Muscle layer of colon (tissue), 2 donors: ENCODE measurements at regions not wholly inside any gene's neighbourhood (a gene's known extent, or its start where the extent isn't known, plus 50 kb on each side); places are given as distances from the start of the nearest gene placed in this dataset.

Experiments used
- H3K27ac ChIP-seq: one replicate; pipeline ENCODE4 v1.7.0; 2013; ENCODE audit warnings: low read depth, mild to moderate bottlenecking, low read length, moderate library complexity
- H3K27me3 ChIP-seq, 2 donors: one replicate each; pipeline ENCODE4 v1.7.0; 2013; ENCODE audit warnings: low read length in 2 of 2, mild to moderate bottlenecking in 2 of 2; ENCODE audit not compliant: insufficient read depth in 2 of 2, control insufficient read depth in 1 of 2
- H3K36me3 ChIP-seq: one replicate; pipeline ENCODE4 v1.7.0; 2013; ENCODE audit warnings: mild to moderate bottlenecking, low read length; ENCODE audit not compliant: insufficient read depth
- H3K4me1 ChIP-seq: one replicate; pipeline ENCODE4 v1.7.0; 2013; ENCODE audit warnings: mild to moderate bottlenecking, low read length; ENCODE audit not compliant: insufficient read depth
- H3K4me3 ChIP-seq, 2 donors: one replicate each; pipeline ENCODE4 v1.7.0; 2013; ENCODE audit warnings: low read length in 2 of 2, low read depth in 1 of 2, mild to moderate bottlenecking in 1 of 2, moderate library complexity in 1 of 2
- H3K9ac ChIP-seq: one replicate; pipeline ENCODE4 v1.7.0; 2013; ENCODE audit warnings: low read length
- H3K9me3 ChIP-seq: one replicate; pipeline ENCODE4 v1.7.0; 2013; ENCODE audit warnings: mild to moderate bottlenecking, low read length
- donor health status: abdominal sarcoma.
- donor health status: Adenocarcinoma of cecum.

DNA sequence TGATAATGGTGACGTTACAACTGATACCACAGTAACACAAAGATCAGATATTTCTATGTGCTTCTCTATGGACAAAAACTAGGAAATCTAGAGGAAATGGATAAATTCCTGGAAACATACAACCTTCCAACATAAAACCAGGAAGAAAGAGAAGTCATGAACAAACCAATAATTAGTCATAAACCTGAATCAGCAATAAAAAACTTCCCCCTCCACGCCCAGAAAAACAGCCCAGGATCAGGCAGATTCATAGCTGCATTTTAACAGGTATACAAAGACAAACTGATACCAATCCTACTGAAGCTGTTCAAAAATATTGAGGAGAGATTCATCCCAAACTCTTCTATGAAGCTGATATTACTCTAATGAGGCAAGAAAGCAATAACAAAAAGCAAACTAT, 1535.2 kb upstream of the LRRTM1 start:
- no peak overlapping the region for H3K4me3 ChIP-seq
- no peak overlapping the region for H3K9ac ChIP-seq
- no peaks in the 10 kb centered on the region for H3K9me3 ChIP-seq
- H3K27me3 ChIP-seq: no peaks in the 10 kb centered on the region
- H3K27ac ChIP-seq: no peak overlapping the region
- no peaks in the 10 kb centered on the region for H3K36me3 ChIP-seq
- no peaks in the 10 kb centered on the region for H3K4me1 ChIP-seq

DNA sequence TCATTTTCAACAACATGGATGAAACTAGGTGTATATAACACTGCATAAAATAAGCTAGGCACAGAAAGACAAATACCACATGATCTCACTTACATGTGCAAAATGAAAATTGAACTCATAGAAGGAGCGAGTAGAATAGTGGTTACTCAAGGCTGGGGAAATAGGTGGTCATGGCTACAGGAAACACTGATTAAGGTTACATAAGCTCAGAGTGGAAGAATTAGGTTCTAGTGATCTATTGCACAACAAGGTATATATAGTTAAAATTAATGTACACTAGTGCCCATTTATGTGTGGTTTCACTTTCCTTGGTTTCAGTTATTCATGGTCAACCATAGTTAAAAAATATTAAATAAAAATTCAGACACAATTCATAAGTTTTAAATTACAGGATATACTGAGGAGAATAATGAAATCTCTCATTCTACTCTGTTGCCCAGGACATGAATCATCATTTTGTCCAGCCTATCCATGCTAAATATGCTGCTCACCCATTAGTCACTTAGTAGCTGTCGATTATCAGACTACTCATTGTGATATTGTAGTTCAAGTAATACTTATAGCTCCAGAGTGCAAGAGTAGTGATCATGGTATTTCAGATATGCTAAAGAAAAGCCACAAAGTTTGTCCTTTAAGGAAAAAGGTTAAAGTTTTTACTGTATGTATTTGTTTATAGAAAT, 1530.9 kb upstream of the LRRTM1 start:
- Histone ChIP-seq H3K4me3 (no peak overlapping the region), H3K36me3 (no peaks in the 10 kb centered on the region), H3K27me3 (no peaks in the 10 kb centered on the region), H3K27ac (no peak overlapping the region), H3K9ac (no peak overlapping the region), H3K4me1 (no peaks in the 10 kb centered on the region), H3K9me3 (no peaks in the 10 kb centered on the region)

DNA sequence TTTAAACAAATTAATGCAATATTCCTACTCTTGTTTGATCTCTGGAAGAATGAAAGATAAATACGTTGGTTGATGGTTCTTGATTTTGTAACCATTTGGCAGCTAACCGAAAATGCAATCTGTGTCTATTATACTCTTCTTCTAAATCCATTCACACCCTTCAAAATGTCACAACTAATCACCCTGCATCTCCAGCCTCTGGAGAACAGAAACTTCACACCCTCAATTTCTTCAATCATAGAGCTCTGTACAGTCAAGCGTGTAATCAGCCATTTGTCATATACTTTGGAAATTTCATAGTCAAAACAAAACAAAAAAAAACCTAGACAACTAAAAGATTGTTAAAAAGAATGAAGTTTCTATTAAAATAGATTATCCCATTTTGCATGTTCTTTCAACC, 1482.3 kb upstream of the LRRTM1 start:
- H3K4me1 ChIP-seq: no peaks in the 10 kb centered on the region
- no peak overlapping the region for H3K4me3 ChIP-seq
- no peak overlapping the region for H3K27ac ChIP-seq
- H3K27me3 ChIP-seq: no peaks in the 10 kb centered on the region
- H3K36me3 ChIP-seq: no peaks in the 10 kb centered on the region
- no peak overlapping the region for H3K9ac ChIP-seq
- no peaks in the 10 kb centered on the region for H3K9me3 ChIP-seq

DNA sequence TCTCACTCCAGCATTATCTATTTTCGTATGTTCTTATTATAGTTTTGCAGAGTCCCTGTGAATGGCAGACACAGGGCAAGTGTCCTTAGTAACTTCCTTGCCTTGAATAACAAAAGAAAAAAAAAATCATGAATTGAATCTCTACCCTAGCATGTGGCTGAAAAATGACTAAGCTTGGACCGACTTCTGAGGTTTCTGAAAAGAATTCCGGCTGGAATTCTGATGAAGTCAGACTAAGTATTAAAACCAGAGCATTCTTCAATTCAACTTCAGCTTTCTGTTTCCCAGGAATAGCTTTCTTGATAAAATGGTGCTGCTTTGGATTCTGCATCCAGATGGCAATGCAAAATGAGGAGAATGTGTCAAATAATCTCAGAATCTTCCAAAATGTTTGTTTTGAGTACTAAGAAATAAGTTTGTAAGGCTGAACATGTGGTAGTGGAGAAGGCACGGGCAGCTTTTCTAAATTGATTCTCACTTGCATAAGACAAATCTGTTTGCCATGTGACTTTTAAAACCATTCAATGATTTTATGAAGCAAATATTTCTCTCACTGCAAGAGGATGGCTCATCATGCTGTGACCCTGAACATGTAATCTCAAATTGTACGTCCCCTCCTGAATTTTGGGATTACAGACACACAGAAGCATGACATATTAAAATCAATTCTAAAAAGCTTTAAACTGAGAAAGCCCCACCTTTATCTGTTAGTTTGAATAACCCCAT, 1462.8 kb upstream of the LRRTM1 start:
- Histone ChIP-seq H3K27me3 (no peaks in the 10 kb centered on the region), H3K9ac (no peak overlapping the region), H3K9me3 (no peaks in the 10 kb centered on the region), H3K27ac (no peak overlapping the region), H3K4me1 (no peaks in the 10 kb centered on the region), H3K36me3 (no peaks in the 10 kb centered on the region), H3K4me3 (no peak overlapping the region)

DNA sequence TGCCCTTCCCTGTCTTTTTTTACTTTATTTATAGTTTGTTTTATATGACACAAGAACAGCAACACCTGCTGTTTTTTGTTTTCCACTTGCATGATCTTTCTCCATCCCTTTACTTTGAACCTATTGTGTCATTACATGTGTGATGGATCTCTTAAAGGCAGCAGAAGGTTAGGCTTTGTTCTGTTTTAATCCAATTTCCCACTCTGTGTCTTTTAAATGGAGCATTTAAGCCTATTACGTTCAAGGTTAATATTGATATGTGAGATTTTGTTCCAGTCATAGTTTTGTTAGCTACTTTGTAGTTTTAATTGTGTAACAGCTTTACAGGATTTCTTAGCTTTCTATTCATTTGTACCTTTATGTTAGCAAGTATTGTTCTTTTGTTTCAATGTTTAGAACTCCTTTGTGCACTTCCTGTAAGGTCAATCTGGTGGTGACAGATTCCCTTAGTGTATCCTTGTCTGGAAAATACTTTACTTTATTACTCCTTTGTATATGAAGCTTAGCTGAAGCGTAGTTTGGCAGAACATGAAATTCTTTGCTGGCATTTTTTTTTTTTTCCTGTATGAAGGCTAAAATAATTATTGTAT, 1443.0 kb upstream of the LRRTM1 start:
- no peaks in the 10 kb centered on the region for H3K27me3 ChIP-seq
- H3K9ac ChIP-seq: no peak overlapping the region
- H3K4me3 ChIP-seq: no peak overlapping the region
- H3K36me3 ChIP-seq: no peaks in the 10 kb centered on the region
- no peaks in the 10 kb centered on the region for H3K4me1 ChIP-seq
- no peaks in the 10 kb centered on the region for H3K9me3 ChIP-seq
- no peak overlapping the region for H3K27ac ChIP-seq

DNA sequence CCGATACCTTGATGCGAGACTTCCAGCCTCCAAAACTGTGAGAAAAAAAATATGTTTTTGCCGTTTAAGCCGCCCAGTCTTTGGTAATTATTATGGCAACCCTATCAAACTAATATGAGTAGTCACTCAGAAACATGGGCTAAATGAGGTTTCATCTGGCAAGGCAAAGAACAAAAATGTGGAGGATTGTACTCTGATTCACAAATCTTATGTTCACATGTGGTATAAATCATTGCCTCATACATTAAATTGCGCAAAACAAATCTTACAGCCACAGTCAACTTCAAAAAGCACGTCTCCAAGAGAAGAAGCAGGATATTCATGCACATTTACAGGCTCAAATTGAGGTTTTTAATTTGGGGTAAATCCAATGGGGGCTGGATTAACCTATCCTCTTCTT, 1435.4 kb upstream of the LRRTM1 start:
- Histone ChIP-seq H3K27me3 (no peaks in the 10 kb centered on the region), H3K9ac (no peak overlapping the region), H3K4me1 (no peaks in the 10 kb centered on the region), H3K4me3 (no peak overlapping the region), H3K9me3 (no peaks in the 10 kb centered on the region), H3K27ac (no peak overlapping the region), H3K36me3 (no peaks in the 10 kb centered on the region)

DNA sequence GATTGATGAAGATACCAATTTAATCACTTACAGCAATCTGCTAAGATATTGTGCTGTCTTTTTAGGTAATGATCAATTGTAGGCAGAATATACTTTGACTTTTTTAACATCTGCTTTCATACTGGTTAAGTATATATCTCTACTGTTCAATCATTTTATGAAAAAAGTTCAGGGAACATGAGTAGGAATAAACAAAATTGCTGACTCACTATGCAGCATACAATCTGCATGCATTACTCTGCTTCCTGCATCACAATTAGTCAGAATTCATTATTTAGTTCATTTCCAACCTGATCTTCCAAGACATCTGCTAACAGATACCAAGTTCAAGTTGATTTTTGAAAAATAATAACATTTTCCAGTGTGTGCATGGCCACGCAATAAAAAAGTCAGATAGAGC, 1430.4 kb upstream of the LRRTM1 start:
- Histone ChIP-seq H3K4me1 (no peaks in the 10 kb centered on the region), H3K36me3 (no peaks in the 10 kb centered on the region), H3K27me3 (no peaks in the 10 kb centered on the region), H3K9ac (no peak overlapping the region), H3K4me3 (no peak overlapping the region), H3K9me3 (no peaks in the 10 kb centered on the region), H3K27ac (no peak overlapping the region)

DNA sequence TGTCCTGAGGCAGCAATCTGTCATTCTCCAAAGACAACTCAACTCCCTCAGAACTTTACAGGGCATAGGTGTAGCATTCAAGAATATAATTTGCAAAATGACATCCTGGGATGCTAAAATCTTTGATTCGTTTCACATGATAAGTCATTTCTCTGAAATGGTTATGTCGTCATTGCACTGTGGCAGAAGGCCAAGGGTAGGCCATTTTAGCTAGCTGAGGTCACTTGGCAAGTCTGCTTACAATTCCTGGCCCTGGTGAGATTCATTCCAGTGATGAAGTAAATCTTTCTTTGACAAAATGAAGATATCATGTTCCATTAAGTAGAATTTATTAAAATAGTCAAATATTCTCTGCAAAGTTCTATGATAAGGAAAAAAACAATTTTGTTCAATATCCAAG, 1410.3 kb upstream of the LRRTM1 start:
- H3K4me1 ChIP-seq: no peaks in the 10 kb centered on the region
- H3K9ac ChIP-seq: no peak overlapping the region
- no peaks in the 10 kb centered on the region for H3K27me3 ChIP-seq
- H3K36me3 ChIP-seq: no peaks in the 10 kb centered on the region
- no peak overlapping the region for H3K27ac ChIP-seq
- no peak overlapping the region for H3K4me3 ChIP-seq
- H3K9me3 ChIP-seq: no peaks in the 10 kb centered on the region

DNA sequence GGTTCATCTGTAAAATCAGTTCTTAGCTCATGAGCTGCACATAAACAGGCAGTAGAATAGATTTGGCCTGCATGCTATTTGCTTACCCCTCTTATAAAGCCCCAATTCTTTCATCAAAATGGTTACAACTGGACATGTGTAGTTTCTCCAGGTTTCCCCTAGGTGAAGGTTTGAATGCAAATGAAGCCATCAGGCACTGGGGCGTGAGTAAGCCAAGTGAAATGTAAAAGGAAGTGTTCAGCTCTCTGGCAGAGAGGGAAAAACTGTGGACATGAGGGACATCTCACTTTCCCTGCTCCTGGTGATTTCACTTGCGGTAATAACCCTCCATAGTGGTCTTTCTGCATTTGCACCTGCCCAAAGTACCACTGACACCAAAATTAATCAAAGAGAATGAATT, 1402.3 kb upstream of the LRRTM1 start:
- Histone ChIP-seq H3K9me3 (no peaks in the 10 kb centered on the region), H3K4me3 (no peak overlapping the region), H3K27me3 (no peaks in the 10 kb centered on the region), H3K4me1 (no peaks in the 10 kb centered on the region), H3K27ac (no peak overlapping the region), H3K36me3 (no peaks in the 10 kb centered on the region), H3K9ac (no peak overlapping the region)

DNA sequence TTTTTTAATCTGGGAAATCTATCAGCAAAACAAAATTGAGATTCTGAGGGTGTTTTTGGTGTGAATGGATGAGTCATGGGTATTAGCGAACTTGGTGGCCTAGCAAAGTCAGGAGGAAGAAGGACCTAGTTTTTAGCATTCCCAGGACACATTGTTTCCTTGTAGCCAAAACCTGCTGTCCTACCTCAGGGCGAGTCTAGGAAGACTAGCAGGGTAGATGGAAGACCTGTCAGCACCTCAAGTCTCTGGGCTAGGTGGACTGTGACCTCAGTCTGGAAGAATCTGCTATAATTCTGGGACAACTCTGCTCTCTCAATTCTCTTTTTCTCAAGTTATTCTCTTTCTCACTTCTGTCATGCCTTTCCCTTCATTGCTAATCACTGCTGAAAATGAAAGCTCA, 1399.3 kb upstream of the LRRTM1 start:
- no peak overlapping the region for H3K27ac ChIP-seq
- no peak overlapping the region for H3K4me3 ChIP-seq
- H3K9ac ChIP-seq: no peak overlapping the region
- H3K9me3 ChIP-seq: no peaks in the 10 kb centered on the region
- H3K36me3 ChIP-seq: no peaks in the 10 kb centered on the region
- H3K4me1 ChIP-seq: no peaks in the 10 kb centered on the region
- no peaks in the 10 kb centered on the region for H3K27me3 ChIP-seq

DNA sequence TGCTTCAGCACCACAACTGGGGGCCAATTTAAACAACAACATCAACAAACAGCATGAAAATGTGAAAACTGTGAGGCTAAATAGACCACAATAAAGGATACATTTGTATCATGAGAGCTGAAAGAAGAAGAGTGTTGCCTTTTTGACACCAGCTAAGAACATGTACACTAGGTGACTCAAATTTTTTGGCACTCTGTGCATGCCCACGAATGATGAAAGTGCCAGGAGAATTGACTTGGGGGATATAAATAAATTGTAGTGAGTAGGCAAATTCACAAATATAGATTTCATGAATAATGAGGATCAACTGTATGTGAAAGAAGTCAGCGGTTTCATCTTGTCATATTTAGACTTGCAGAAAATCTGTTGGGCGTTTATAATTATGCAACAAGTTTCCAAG, 1388.0 kb upstream of the LRRTM1 start:
- Histone ChIP-seq H3K9ac (no peak overlapping the region), H3K27me3 (no peaks in the 10 kb centered on the region), H3K36me3 (no peaks in the 10 kb centered on the region), H3K4me3 (no peak overlapping the region), H3K9me3 (no peaks in the 10 kb centered on the region), H3K4me1 (no peaks in the 10 kb centered on the region), H3K27ac (no peak overlapping the region)

DNA sequence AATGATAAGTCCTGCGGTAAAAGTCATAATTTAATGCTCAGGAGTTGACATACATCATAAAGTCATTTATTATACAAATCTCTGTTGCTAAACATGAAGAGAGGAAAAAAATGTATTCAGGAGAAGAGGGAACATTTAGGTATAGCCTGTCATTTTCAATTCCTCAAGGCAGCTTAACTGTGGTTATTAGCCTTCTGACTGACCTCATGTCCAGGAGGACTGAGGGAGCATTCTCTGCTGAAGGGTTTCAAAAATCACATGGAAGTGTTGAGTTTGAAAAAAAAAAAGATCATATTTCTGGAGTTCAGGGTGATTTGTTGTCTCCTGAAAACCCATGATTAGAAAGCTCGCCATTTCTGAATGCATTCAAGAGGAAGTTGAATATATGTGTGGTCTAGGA, 1371.1 kb upstream of the LRRTM1 start:
- no peak overlapping the region for H3K27ac ChIP-seq
- no peaks in the 10 kb centered on the region for H3K36me3 ChIP-seq
- no peak overlapping the region for H3K9ac ChIP-seq
- no peaks in the 10 kb centered on the region for H3K9me3 ChIP-seq
- no peaks in the 10 kb centered on the region for H3K4me1 ChIP-seq
- no peak overlapping the region for H3K4me3 ChIP-seq
- H3K27me3 ChIP-seq: no peaks in the 10 kb centered on the region
